Subcutaneous abdominal adipose tissue (tissue), 5 donors: ENCODE measurements at regions not wholly inside any gene's neighbourhood (a gene's known extent, or its start where the extent isn't known, plus 50 kb on each side); places are given as distances from the start of the nearest gene placed in this dataset.
"Not testable (repeated sequence)": the region's sequence is repeated elsewhere in the genome, so short reads cannot be mapped to it uniquely, and the experiment has no call there.

Source experiments
- H3K27ac ChIP-seq: one replicate; pipeline ENCODE4 v1.7.0; 2013; ENCODE audit warnings: low read depth, mild to moderate bottlenecking, inconsistent platforms, low read length, moderate library complexity
- H3K27me3 ChIP-seq, 5 donors: one replicate each; pipeline ENCODE4 v1.7.0; 2013; ENCODE audit warnings: low read length in 5 of 5, inconsistent platforms in 1 of 5; ENCODE audit not compliant: control insufficient read depth in 5 of 5, insufficient read depth in 4 of 5
- H3K36me3 ChIP-seq, 5 donors: one replicate each; pipeline ENCODE4 v1.7.0; 2013; ENCODE audit warnings: low read length in 5 of 5; ENCODE audit not compliant: control insufficient read depth in 5 of 5, insufficient read depth in 5 of 5
- H3K4me1 ChIP-seq, 5 donors: one replicate each; pipeline ENCODE4 v1.7.0; 2013; ENCODE audit warnings: low read length in 5 of 5, mild to moderate bottlenecking in 3 of 5, moderate library complexity in 1 of 5; ENCODE audit not compliant: control insufficient read depth in 5 of 5, insufficient read depth in 5 of 5
- H3K4me3 ChIP-seq, 5 donors: one replicate each; pipeline ENCODE4 v1.7.0; 2013; ENCODE audit warnings: low read length in 5 of 5, low read depth in 1 of 5
- H3K9ac ChIP-seq, 5 donors: one replicate each; pipeline ENCODE4 v1.7.0; 2013; ENCODE audit warnings: low read length in 5 of 5, mild to moderate bottlenecking in 4 of 5, moderate library complexity in 3 of 5
- H3K9me3 ChIP-seq, 5 donors: one replicate each; pipeline ENCODE4 v1.7.0; 2013; ENCODE audit warnings: low read length in 5 of 5; ENCODE audit not compliant: control insufficient read depth in 5 of 5
- donor health status: healthy.
- donor health status: healthy.
- donor health status: healthy.
- donor health status: healthy.
- donor health status: healthy.

GRCh38 chr5:52620315-52620714 is 167.4 kb upstream of the ITGA1 start:
- Histone ChIP-seq H3K36me3 (no peaks in the 10 kb centered on the region), H3K4me1 (no peaks in the 10 kb centered on the region), H3K9ac (no peak overlapping the region), H3K4me3 (no peak overlapping the region), H3K27me3 (no peaks in the 10 kb centered on the region), H3K9me3 (peaks cover 0 to 6% (median 0%) of the 10 kb centered on the region in 5 donors), H3K27ac (no peak overlapping the region)

GRCh38 chr5:52623291-52623690 is 164.4 kb upstream of the ITGA1 start:
- Histone ChIP-seq H3K4me1 (no peaks in the 10 kb centered on the region), H3K9me3 (peaks cover 0 to 6% (median 0%) of the 10 kb centered on the region in 5 donors), H3K36me3 (no peaks in the 10 kb centered on the region), H3K9ac (no peak overlapping the region), H3K4me3 (no peak overlapping the region), H3K27me3 (no peaks in the 10 kb centered on the region), H3K27ac (no peak overlapping the region)

GRCh38 chr5:52624291-52624690 is 163.4 kb upstream of the ITGA1 start:
- H3K4me1 ChIP-seq, result no peaks in the 10 kb centered on the region
- no peaks in the 10 kb centered on the region for H3K36me3 ChIP-seq
- peaks cover 0 to 6% (median 0%) of the 10 kb centered on the region in 5 donors for H3K9me3 ChIP-seq
- no peak overlapping the region for H3K4me3 ChIP-seq
- H3K9ac ChIP-seq, result no peak overlapping the region
- no peak overlapping the region for H3K27ac ChIP-seq
- no peaks in the 10 kb centered on the region for H3K27me3 ChIP-seq

GRCh38 chr5:52626312-52626711 is 161.4 kb upstream of the ITGA1 start:
- no peaks in the 10 kb centered on the region for H3K36me3 ChIP-seq
- H3K9me3 ChIP-seq, result peaks cover 0 to 6% (median 0%) of the 10 kb centered on the region in 5 donors
- H3K9ac ChIP-seq, result no peak overlapping the region

GRCh38 chr5:52627740-52628139 is 160.0 kb upstream of the ITGA1 start:
- Histone ChIP-seq H3K27me3 (peaks cover 0 to 6% (median 0%) of the 10 kb centered on the region in 5 donors), H3K36me3 (no peaks in the 10 kb centered on the region), H3K4me1 (no peaks in the 10 kb centered on the region), H3K9me3 (peaks cover 0 to 6% (median 0%) of the 10 kb centered on the region in 5 donors), H3K9ac (no peak overlapping the region), H3K4me3 (no peak overlapping the region), H3K27ac (no peak overlapping the region)

More at GRCh38 chr5:52626312-52626711, 161.4 kb upstream of the ITGA1 start:
- Histone ChIP-seq H3K27me3 (peaks cover 0 to 6% (median 0%) of the 10 kb centered on the region in 5 donors), H3K4me1 (no peaks in the 10 kb centered on the region), H3K27ac (no peak overlapping the region), H3K4me3 (no peak overlapping the region)

GRCh38 chr5:52632281-52632680 is 155.4 kb upstream of the ITGA1 start:
- H3K9me3 ChIP-seq, result no peaks in the 10 kb centered on the region
- H3K4me1 ChIP-seq, result no peaks in the 10 kb centered on the region
- H3K36me3 ChIP-seq, result no peaks in the 10 kb centered on the region
- no peak overlapping the region for H3K9ac ChIP-seq
- H3K4me3 ChIP-seq, result no peak overlapping the region
- peaks cover 0 to 6% (median 0%) of the 10 kb centered on the region in 5 donors for H3K27me3 ChIP-seq
- H3K27ac ChIP-seq, result no peak overlapping the region

GRCh38 chr5:52634171-52634570 is 153.5 kb upstream of the ITGA1 start:
- H3K4me1 ChIP-seq, H3K4me3 ChIP-seq, H3K9me3 ChIP-seq, H3K27ac ChIP-seq, H3K27me3 ChIP-seq, H3K9ac ChIP-seq, H3K36me3 ChIP-seq: not testable (repeated sequence)

- no peaks in the 10 kb centered on the region for H3K4me1 ChIP-seq
- H3K9me3 ChIP-seq, result peaks cover 0 to 3% (median 0%) of the 10 kb centered on the region in 5 donors
- H3K36me3 ChIP-seq, result no peaks in the 10 kb centered on the region
- no peaks in the 10 kb centered on the region for H3K27me3 ChIP-seq
- H3K9ac ChIP-seq, result no peak overlapping the region
- no peak overlapping the region for H3K4me3 ChIP-seq
- H3K27ac ChIP-seq, result no peak overlapping the region
These were observed 149.0 kb upstream of the ITGA1 start for GRCh38 chr5:52638732-52639131.

GRCh38 chr5:52648726-52649125 is 139.0 kb upstream of the ITGA1 start:
- Histone ChIP-seq H3K4me3 (no peak overlapping the region), H3K27me3 (no peaks in the 10 kb centered on the region), H3K9ac (no peak overlapping the region), H3K36me3 (no peaks in the 10 kb centered on the region), H3K9me3 (peaks cover 0 to 3% (median 0%) of the 10 kb centered on the region in 5 donors), H3K4me1 (no peaks in the 10 kb centered on the region), H3K27ac (no peak overlapping the region)

- Histone ChIP-seq H3K4me3 (no peak overlapping the region), H3K27me3 (no peaks in the 10 kb centered on the region), H3K9ac (no peak overlapping the region), H3K27ac (no peak overlapping the region), H3K36me3 (no peaks in the 10 kb centered on the region), H3K9me3 (no peaks in the 10 kb centered on the region), H3K4me1 (no peaks in the 10 kb centered on the region)
These were observed 132.6 kb upstream of the ITGA1 start for GRCh38 chr5:52655163-52655562.
